Liver (tissue), 7 donors: ENCODE measurements at regions not wholly inside any gene's neighbourhood (a gene's known extent, or its start where the extent isn't known, plus 50 kb on each side); places are given as distances from the start of the nearest gene placed in this dataset.
"Not testable (repeated sequence)": the region's sequence is repeated elsewhere in the genome, so short reads cannot be mapped to it uniquely, and the experiment has no call there.

Experiments
- DNase-seq: peaks from one replicate; pipeline ENCODE4 v3.0.0-alpha.2; 2017; ENCODE audit warnings: low spot score
- H3K27ac ChIP-seq, 2 donors: one replicate each; pipeline ENCODE4 v1.7.0; 2013; ENCODE audit warnings: inconsistent platforms in 2 of 2, low read length in 2 of 2, control low read depth in 1 of 2, low read depth in 1 of 2, mild to moderate bottlenecking in 1 of 2
- H3K27me3 ChIP-seq, 4 donors: one replicate each; pipeline versions ENCODE4 v1.6.1 to v1.7.0; 2013; ENCODE audit warnings: low read length in 3 of 4, inconsistent platforms in 1 of 4, mild to moderate bottlenecking in 1 of 4, moderate library complexity in 1 of 4; ENCODE audit not compliant: control insufficient read depth in 4 of 4, insufficient read depth in 4 of 4
- H3K36me3 ChIP-seq, 4 donors: one replicate each; pipeline versions ENCODE4 v1.6.1 to v1.7.0; 2013; ENCODE audit warnings: low read length in 3 of 4, mild to moderate bottlenecking in 3 of 4, low read depth in 1 of 4, moderate library complexity in 1 of 4; ENCODE audit not compliant: control insufficient read depth in 4 of 4, insufficient read depth in 3 of 4
- H3K4me1 ChIP-seq, 4 donors: one replicate each; pipeline versions ENCODE4 v1.6.1 to v1.7.0; 2013; ENCODE audit warnings: low read length in 3 of 4, mild to moderate bottlenecking in 3 of 4, moderate library complexity in 1 of 4; ENCODE audit not compliant: control insufficient read depth in 4 of 4, insufficient read depth in 4 of 4
- H3K4me3 ChIP-seq, 3 donors: one replicate each; pipeline versions ENCODE4 v1.6.1 to v1.7.0; 2013; ENCODE audit warnings: low read length in 3 of 3, control low read depth in 1 of 3, low read depth in 1 of 3, mild to moderate bottlenecking in 1 of 3
- H3K9ac ChIP-seq, 2 donors: one replicate each; pipeline ENCODE4 v1.7.0; 2013; ENCODE audit warnings: low read length in 2 of 2, mild to moderate bottlenecking in 2 of 2, moderate library complexity in 2 of 2, control low read depth in 1 of 2, low read depth in 1 of 2
- H3K9me3 ChIP-seq, 4 donors: one replicate each; pipeline versions ENCODE4 v1.6.1 to v1.7.0; 2013; ENCODE audit warnings: low read length in 3 of 4; ENCODE audit not compliant: control insufficient read depth in 4 of 4
- EGR1 ChIP-seq, 2 donors: IDR thresholded peaks; 2 replicates each; pipeline ENCODE4 v1.6.1; 2016 to 2018; ENCODE audit warnings: antibody characterized with exemption in 2 of 2, low read depth in 2 of 2
- FOXA1 ChIP-seq: IDR thresholded peaks from 2 replicates; pipeline ENCODE4 v1.6.1; 2016; ENCODE audit warnings: antibody characterized with exemption
- FOXA2 ChIP-seq: IDR thresholded peaks from 2 replicates; pipeline ENCODE4 v1.6.1; 2016; ENCODE audit warnings: antibody characterized with exemption
- GABPA ChIP-seq, 2 donors: IDR thresholded peaks in 1 of 2; conservative IDR thresholded peaks in 1 of 2; 2 replicates each; pipeline ENCODE4 v1.6.1; 2016; ENCODE audit warnings: antibody characterized with exemption in 2 of 2, mild to moderate bottlenecking in 1 of 2, moderate library complexity in 1 of 2
- HNF4G ChIP-seq: IDR thresholded peaks from 2 replicates; pipeline ENCODE4 v1.6.1; 2016; ENCODE audit warnings: antibody characterized with exemption
- MAX ChIP-seq: IDR thresholded peaks from 2 replicates; pipeline ENCODE4 v1.6.1; 2016; ENCODE audit warnings: antibody characterized with exemption
- NR2F2 ChIP-seq: IDR thresholded peaks from 2 replicates; pipeline ENCODE4 v1.6.1; 2016; ENCODE audit warnings: antibody characterized with exemption
- RAD21 ChIP-seq, 2 donors: IDR thresholded peaks; 2 replicates each; pipeline ENCODE4 v1.6.1; 2016; ENCODE audit warnings: antibody characterized with exemption in 2 of 2, mild to moderate bottlenecking in 2 of 2
- RXRA ChIP-seq, 2 donors: IDR thresholded peaks; 2 replicates each; pipeline ENCODE4 v1.6.1; 2017 to 2018; ENCODE audit warnings: antibody characterized with exemption in 2 of 2, mild to moderate bottlenecking in 1 of 2
- SP1 ChIP-seq: IDR thresholded peaks from 2 replicates; pipeline ENCODE4 v1.6.1; 2018; ENCODE audit warnings: antibody characterized with exemption, mild to moderate bottlenecking
- TAF1 ChIP-seq: conservative IDR thresholded peaks from 2 replicates; pipeline ENCODE4 v1.6.1; 2016; ENCODE audit warnings: antibody characterized with exemption, mild to moderate bottlenecking
- YY1 ChIP-seq: IDR thresholded peaks from 2 replicates; pipeline ENCODE4 v1.6.1; 2016; ENCODE audit warnings: antibody characterized with exemption, mild to moderate bottlenecking
- ZBTB33 ChIP-seq: IDR thresholded peaks from 2 replicates; pipeline ENCODE4 v1.6.1; 2016; ENCODE audit warnings: antibody characterized with exemption
- WGBS: extraction: QIAGEN DNeasy Blood & Tissue Kit; methylation state at CpG from one replicate; pipeline ENCODE4 v1.1.7; 2013; 5-methylcytosine and 5-hydroxymethylcytosine counted together
- donor health status: healthy.
- donor health status: healthy.
- donor health status: healthy.
- donor health status: healthy.

GRCh38 chr16:35102780-35103403 is 1643.5 kb downstream of the TP53TG3F start:
- no peaks in the 10 kb centered on the region for H3K4me1 ChIP-seq
- H3K4me3 ChIP-seq: no peak overlapping the region
- H3K27me3 ChIP-seq: no peaks in the 10 kb centered on the region
- H3K27ac ChIP-seq: no peak overlapping the region
- H3K9ac ChIP-seq: no peak overlapping the region
- no peaks in the 10 kb centered on the region for H3K36me3 ChIP-seq
- WGBS: 27% methylated on average over 6 of the region's 6 CpGs
- peaks cover 0 to 5% (median 0%) of the 10 kb centered on the region in 4 donors for H3K9me3 ChIP-seq
- TF ChIP-seq ZBTB33 (no peak), FOXA2 (no peak), RXRA (IDR thresholded peaks at IDR 0.05) (no peak), EGR1 (IDR thresholded peaks at IDR 0.05; ENCODE audit: low read depth in 2 of 2) (no peak), MAX (no peak), YY1 (no peak), SP1 (no peak)
- no peak for DNase-seq

- not testable (repeated sequence) for H3K4me3 ChIP-seq, H3K36me3 ChIP-seq, H3K9me3 ChIP-seq, H3K27me3 ChIP-seq, H3K4me1 ChIP-seq, DNase-seq, H3K9ac ChIP-seq, H3K27ac ChIP-seq
- 77% methylated on average over 4 of the region's 4 CpGs for WGBS
These were observed 1652.4 kb downstream of the TP53TG3F start for GRCh38 chr16:35111772-35112171.

- no peak overlapping the region for H3K9ac ChIP-seq
- WGBS: 41% methylated on average over 4 of the region's 4 CpGs
- TF ChIP-seq RXRA (IDR thresholded peaks at IDR 0.05) (no peak), TAF1 (no peak), FOXA2 (no peak), NR2F2 (no peak)
- H3K27ac ChIP-seq: no peak overlapping the region
- no peaks in the 10 kb centered on the region for H3K36me3 ChIP-seq
- H3K27me3 ChIP-seq: no peaks in the 10 kb centered on the region
- no peak for DNase-seq
- H3K4me3 ChIP-seq: no peak overlapping the region
- no peaks in the 10 kb centered on the region for H3K4me1 ChIP-seq
- H3K9me3 ChIP-seq: no peaks in the 10 kb centered on the region
These were observed 1672.0 kb downstream of the TP53TG3F start for GRCh38 chr16:35131429-35131828.

- H3K4me3 ChIP-seq: no peak overlapping the region
- H3K27ac ChIP-seq: no peak overlapping the region
- H3K4me1 ChIP-seq: no peaks in the 10 kb centered on the region
- H3K36me3 ChIP-seq: no peaks in the 10 kb centered on the region
- no peaks in the 10 kb centered on the region for H3K9me3 ChIP-seq
- no peak for TF ChIP-seq HNF4G
- no peak for TF ChIP-seq EGR1 (IDR thresholded peaks at IDR 0.05; ENCODE audit: low read depth in 2 of 2)
- no peak for TF ChIP-seq ZBTB33
- TF ChIP-seq GABPA (IDR thresholded peaks at IDR 0.05 in 1 of 2, conservative IDR thresholded peaks at IDR 0.05 in 1 of 2): no peak
- no peak for TF ChIP-seq FOXA2
- TF ChIP-seq FOXA1: no peak
- no peak for TF ChIP-seq RAD21 (IDR thresholded peaks at IDR 0.05)
- no peak for TF ChIP-seq MAX
- no peak for TF ChIP-seq RXRA (IDR thresholded peaks at IDR 0.05)
- TF ChIP-seq SP1: no peak
- H3K27me3 ChIP-seq: no peaks in the 10 kb centered on the region
- WGBS: 15% methylated on average over 2 of the region's 2 CpGs
- no peak overlapping the region for H3K9ac ChIP-seq
- no peak for DNase-seq
These were observed 1675.1 kb downstream of the TP53TG3F start for GRCh38 chr16:35134471-35134870.
